ENCODE measurements at regions not wholly inside any gene's neighbourhood (a gene's known extent, or its start where the extent isn't known, plus 50 kb on each side); places are given as distances from the start of the nearest gene placed in this dataset.

- H3K23me2 ChIP-seq (ENCODE audit: low read depth, low read length), result no peaks in the 10 kb centered on the region
- no peak for TF ChIP-seq ATF3 (IDR thresholded peaks at IDR 0.05; ENCODE audit: insufficient read depth, low read depth, low read length)
- TF ChIP-seq POU5F1 (IDR thresholded peaks at IDR 0.05; ENCODE audit: low read depth, low read length), result no peak
- no peak for TF ChIP-seq CBX8 (IDR thresholded peaks at IDR 0.05; ENCODE audit: borderline replicate concordance, low read depth, low read length)
- TF ChIP-seq CHD1 (IDR thresholded peaks at IDR 0.05; ENCODE audit: low read depth, low read length), result no peak
- no peak for TF ChIP-seq TBP (IDR thresholded peaks at IDR 0.05; ENCODE audit: low read depth, low read length)
- TF ChIP-seq CEBPB (IDR thresholded peaks at IDR 0.05; ENCODE audit: low read depth, low read length), result no peak
- TF ChIP-seq EZH2 (IDR thresholded peaks at IDR 0.05; ENCODE audit: low read depth, low read length, severe bottlenecking), result no peak
- TF ChIP-seq SP4 (IDR thresholded peaks at IDR 0.05; ENCODE audit: low read length), result no peak
- TF ChIP-seq NANOG (IDR thresholded peaks at IDR 0.05; ENCODE audit: insufficient read depth, low read depth, low read length, poor library complexity, severe bottlenecking), result no peak
- no peak for TF ChIP-seq RNF2 (IDR thresholded peaks at IDR 0.05; ENCODE audit: borderline replicate concordance, low read depth, low read length, missing control alignments, poor library complexity, severe bottlenecking)
- no peak overlapping the region for H3K56ac ChIP-seq (replicated peaks; ENCODE audit: insufficient read length, low read depth, low read length)
- no peaks in the 10 kb centered on the region for H3K79me2 ChIP-seq (ENCODE audit: control insufficient read depth in 1 of 2, insufficient read depth in 2 of 2, low read length in 2 of 2)
- no peak overlapping the region for H3K18ac ChIP-seq (ENCODE audit: extremely low read depth, low read length)
- no peak overlapping the region for H3K4me2 ChIP-seq (ENCODE audit: insufficient read depth in 1 of 2, low read depth in 2 of 2, low read length in 2 of 2)
- H2BK120ac ChIP-seq (replicated peaks; ENCODE audit: low read depth, low read length), result no peak overlapping the region
- no peak overlapping the region for H3K4ac ChIP-seq (replicated peaks; ENCODE audit: insufficient read length, low read depth, low read length)
- no peak overlapping the region for H4K5ac ChIP-seq (ENCODE audit: insufficient read length, low read depth, low read length)
- H4K91ac ChIP-seq (replicated peaks; ENCODE audit: insufficient read length, low read length), result no peak overlapping the region
- 98% methylated on average over 5 of the region's 5 CpGs; no CpG with 5 or more reads in 1 of the 2 experiments for WGBS, 2 experiments (ENCODE audit: extremely low coverage in 1 of 2, insufficient coverage in 1 of 2, insufficient read length in 1 of 2, insufficient replicate concordance in 2 of 2, low coverage in 1 of 2, low lambda C conversion rate in 2 of 2, missing lambda C conversion rate in 1 of 2)
- no peak overlapping the region for H2AFZ ChIP-seq (ENCODE audit: low read length)
- H3K4me1 ChIP-seq (replicated peaks in 1 of 4; ENCODE audit: control insufficient read depth in 3 of 4, insufficient read depth in 4 of 4, low read length in 3 of 4), result no peaks in the 10 kb centered on the region
- DNase-seq (ENCODE audit: low read depth in 1 of 2, low spot score in 2 of 2), result no peak
- no peak overlapping the region for H2AK5ac ChIP-seq (ENCODE audit: low read depth, low read length)
- H3K27ac ChIP-seq (ENCODE audit: low read depth, low read length), result no peak overlapping the region
- no peak overlapping the region for H2BK15ac ChIP-seq (ENCODE audit: low read length)
- no peak overlapping the region for H3K14ac ChIP-seq (ENCODE audit: insufficient read length)
- no peak overlapping the region for H2BK20ac ChIP-seq (ENCODE audit: low read length)
- H3K4me3 ChIP-seq (ENCODE audit: extremely low read depth in 1 of 4, insufficient read depth in 2 of 4, low read depth in 3 of 4, low read length in 4 of 4), result no peak overlapping the region
- H4K20me1 ChIP-seq (replicated peaks in 1 of 2; ENCODE audit: control insufficient read depth in 1 of 2, insufficient read depth in 2 of 2, low read length in 2 of 2), result no peaks in the 10 kb centered on the region
- H3K79me1 ChIP-seq (ENCODE audit: low read depth, low read length), result no peaks in the 10 kb centered on the region
- H2BK5ac ChIP-seq (ENCODE audit: low read depth, low read length), result no peak overlapping the region
- CTCF ChIA-PET (ENCODE audit: partially characterized antibody), result no interaction called here
- no peak for FAIRE-seq
- no peaks in the 10 kb centered on the region for H3K9me3 ChIP-seq (ENCODE audit: insufficient read depth in 2 of 2, low read depth in 1 of 2, low read length in 1 of 2)
- H3K36me3 ChIP-seq (ENCODE audit: control insufficient read depth in 2 of 4, insufficient read depth in 4 of 4, low read length in 3 of 4), result no peaks in the 10 kb centered on the region
- no peak overlapping the region for H4K8ac ChIP-seq (ENCODE audit: extremely low read depth, insufficient read depth, low read length)
- H3K23ac ChIP-seq (ENCODE audit: insufficient read length), result no peak overlapping the region
- no peak overlapping the region for H2BK12ac ChIP-seq (ENCODE audit: low read depth, low read length)
- H3K9ac ChIP-seq (replicated peaks in 1 of 4; ENCODE audit: extremely low read depth in 1 of 4, low read depth in 3 of 4, low read length in 3 of 4), result no peak overlapping the region
- POLR2A ChIA-PET (ENCODE audit: partially characterized antibody), result no interaction called here
- H3K27me3 ChIP-seq (replicated peaks in 1 of 4; ENCODE audit: control insufficient read depth in 3 of 4, extremely low read depth in 1 of 4, insufficient read depth in 3 of 4, low read length in 3 of 4), result no peaks in the 10 kb centered on the region
Measured at GRCh38 chr18:40347261-40347660, 1607.8 kb upstream of the PIK3C3 start.

Data from H1 (cell line).